Ovary (tissue), 7 donors: ENCODE measurements at regions not wholly inside any gene's neighbourhood (a gene's known extent, or its start where the extent isn't known, plus 50 kb on each side); places are given as distances from the start of the nearest gene placed in this dataset.

Source experiments
- DNase-seq, 5 donors: peaks; one replicate each; pipeline ENCODE4 v3.0.0-alpha.2; 2019 to 2020
- H3K27ac ChIP-seq, 2 donors: fragments of 200-600 bp; one replicate each; pipeline versions ENCODE4 v1.5.1 to v1.8.0; 2019 to 2022
- H3K27me3 ChIP-seq: fragments of 200-600 bp; one replicate; pipeline ENCODE4 v1.8.0; 2022
- H3K36me3 ChIP-seq: fragments of 200-600 bp; sonication (generic); one replicate; pipeline ENCODE4 v1.5.1; 2019
- H3K4me1 ChIP-seq: one replicate; pipeline ENCODE4 v1.8.1; 2013; ENCODE audit warnings: mild to moderate bottlenecking, moderate library complexity; ENCODE audit not compliant: insufficient read depth
- H3K4me3 ChIP-seq: fragments of 200-600 bp; sonication (generic); one replicate; pipeline ENCODE4 v1.5.1; 2017
- H3K9me3 ChIP-seq, 2 donors: fragments of 200-600 bp in 1 of 2; sonication (generic) in 1 of 2; one replicate each; pipeline versions ENCODE4 v1.5.1 to v1.8.1; 2013 to 2019; ENCODE audit warnings: mild to moderate bottlenecking in 1 of 2, moderate library complexity in 1 of 2
- CTCF ChIP-seq, 3 donors: fragments of 450-650 bp in 2 of 3; fragments of 200-600 bp in 1 of 3; IDR thresholded peaks; one replicate each; pipeline versions ENCODE4 v1.5.1 to v1.8.0; 2016 to 2022; ENCODE audit warnings: antibody characterized with exemption in 3 of 3, mild to moderate bottlenecking in 1 of 3
- EP300 ChIP-seq: sonication (generic); formaldehyde crosslinking; IDR thresholded peaks from one replicate; pipeline ENCODE4 v1.6.1; 2017; ENCODE audit warnings: antibody characterized with exemption
- POLR2A ChIP-seq: fragments of 450-650 bp; IDR thresholded peaks from one replicate; pipeline ENCODE4 v1.6.1; 2017; ENCODE audit warnings: antibody characterized with exemption, mild to moderate bottlenecking, moderate library complexity
- WGBS, 3 donors: extraction: QIAGEN DNeasy Blood & Tissue Kit in 1 of 3; methylation state at CpG; one replicate each; pipeline versions ENCODE4 v1.1.5 to v1.1.7; 2013 to 2017; 5-methylcytosine and 5-hydroxymethylcytosine counted together
- intact Hi-C, 4 donors: fragments of 100-400 bp; cut with DNase I; formaldehyde crosslinking; loops; one replicate each; pipeline versions ENCODE4 v1.11.0 to v1.15.1; 2022 to 2023
- donor health status: DM: no; HTN: no; CAD: no; lungs with moderate emphysema.
- donor health status: DM: no; HTN: no; CAD: no.
- donor health status: Bipolar disorder and iron deficiency.
- donor health status: DM: no; HTN: no; CAD: no.
- donor health status: DM: yes; HTN: yes; CAD: no.

GRCh38 chr1:39127513-39127912 lies 77.0 kb upstream of the MACF1 start:
- Histone ChIP-seq H3K4me3 (no peak overlapping the region), H3K9me3 (no peaks in the 10 kb centered on the region), H3K36me3 (no peaks in the 10 kb centered on the region), H3K4me1 (peaks cover 5% of the 10 kb centered on the region), H3K27ac (peak overlapping the region in 1 of 2 donors; percentile 37), H3K27me3 (no peaks in the 10 kb centered on the region)
- intact Hi-C loops: no loop called here
- peak in 3 of 5 donors; percentile 40 to 69 (median 49) for DNase-seq
- TF ChIP-seq EP300 (no peak), CTCF (IDR thresholded peaks at IDR 0.05) (no peak), POLR2A (no peak)

- Histone ChIP-seq H3K27ac (peak overlapping the region in 1 of 2 donors; percentile 37), H3K36me3 (no peaks in the 10 kb centered on the region), H3K27me3 (no peaks in the 10 kb centered on the region), H3K4me3 (no peak overlapping the region), H3K9me3 (no peaks in the 10 kb centered on the region), H3K4me1 (peaks cover 7% of the 10 kb centered on the region)
- TF ChIP-seq CTCF (IDR thresholded peaks at IDR 0.05): no peak
- no peak for TF ChIP-seq POLR2A
- no peak for TF ChIP-seq EP300
- intact Hi-C loops: no loop called here
- WGBS, 3 donors: 67 to 71% (median 68%) methylated on average over 4 of the region's 4 CpGs
- DNase-seq: no peak
These were observed 76.4 kb upstream of the MACF1 start for GRCh38 chr1:39128126-39128525.

- H3K4me1 ChIP-seq: peaks cover 8% of the 10 kb centered on the region
- intact Hi-C loops: no loop called here
- no peak overlapping the region for H3K4me3 ChIP-seq
- H3K27me3 ChIP-seq: no peaks in the 10 kb centered on the region
- no peak overlapping the region for H3K27ac ChIP-seq
- no peak for DNase-seq
- no peaks in the 10 kb centered on the region for H3K9me3 ChIP-seq
- no peak for TF ChIP-seq EP300
- TF ChIP-seq CTCF (IDR thresholded peaks at IDR 0.05): no peak
- no peak for TF ChIP-seq POLR2A
- WGBS, 3 donors: 93 to 96% (median 94%) methylated on average over 2 of the region's 2 CpGs
- no peaks in the 10 kb centered on the region for H3K36me3 ChIP-seq
These were observed 75.5 kb upstream of the MACF1 start for GRCh38 chr1:39128959-39129358.

- Histone ChIP-seq H3K27ac (no peak overlapping the region), H3K9me3 (no peaks in the 10 kb centered on the region), H3K36me3 (no peaks in the 10 kb centered on the region), H3K27me3 (no peaks in the 10 kb centered on the region), H3K4me1 (peaks cover 8% of the 10 kb centered on the region), H3K4me3 (no peak overlapping the region)
- no peak for TF ChIP-seq EP300
- no peak for TF ChIP-seq CTCF (IDR thresholded peaks at IDR 0.05)
- TF ChIP-seq POLR2A: no peak
- no peak for DNase-seq
- intact Hi-C loops: no loop called here
These were observed 75.0 kb upstream of the MACF1 start for GRCh38 chr1:39129514-39129913.

- no peak for TF ChIP-seq EP300
- TF ChIP-seq POLR2A: no peak
- no peak overlapping the region for H3K27ac ChIP-seq
- 35 to 39% (median 38%) methylated on average over 1 of the region's 1 CpG for whole genome bisulfite sequencing, 3 donors
These were observed 74.2 kb upstream of the MACF1 start for GRCh38 chr1:39130325-39130724.

More at GRCh38 chr1:39130325-39130724, 74.2 kb upstream of the MACF1 start:
- Histone ChIP-seq H3K27me3 (no peaks in the 10 kb centered on the region), H3K36me3 (no peaks in the 10 kb centered on the region), H3K4me1 (peaks cover 8% of the 10 kb centered on the region), H3K4me3 (no peak overlapping the region), H3K9me3 (no peaks in the 10 kb centered on the region)
- intact Hi-C loops: no loop called here
- no peak for DNase-seq
